Peyer's patch (tissue), 4 donors: ENCODE measurements at regions not wholly inside any gene's neighbourhood (a gene's known extent, or its start where the extent isn't known, plus 50 kb on each side); places are given as distances from the start of the nearest gene placed in this dataset.

Source experiments
- CTCF ChIP-seq, 6 experiments: fragments of 450-650 bp in 4 of 6; fragments of 200-600 bp in 2 of 6; sonication (generic) in 1 of 6; IDR thresholded peaks; one replicate each; pipeline ENCODE4 v1.5.1; 2017 to 2019; ENCODE audit warnings: antibody characterized with exemption in 6 of 6, mild to moderate bottlenecking in 3 of 6, moderate library complexity in 1 of 6
- POLR2A ChIP-seq, 2 donors: fragments of 450-650 bp; IDR thresholded peaks; one replicate each; pipeline ENCODE4 v1.5.1; 2017; ENCODE audit warnings: antibody characterized with exemption in 2 of 2, mild to moderate bottlenecking in 2 of 2, moderate library complexity in 2 of 2

- no peak for TF ChIP-seq CTCF (IDR thresholded peaks at IDR 0.05)
- no peak for TF ChIP-seq POLR2A (IDR thresholded peaks at IDR 0.05)
Measured at GRCh38 chr3:168860592-168860991, 764.9 kb upstream of the GOLIM4 start.
